22Rv1 (cell line): ENCODE measurements at regions not wholly inside any gene's neighbourhood (a gene's known extent, or its start where the extent isn't known, plus 50 kb on each side); places are given as distances from the start of the nearest gene placed in this dataset.

Source experiments
- ZFX ChIP-seq: fragments of 450-650 bp; IDR thresholded peaks from 2 replicates; pipeline ENCODE4 v1.6.1; 2017; ENCODE audit warnings: antibody characterized with exemption, borderline replicate concordance
- TF ChIP-seq, protein P1 (sequence below): fragments of 450-650 bp; IDR thresholded peaks from 2 replicates; pipeline ENCODE4 v1.5.1; 2017; ENCODE audit warnings: mild to moderate bottlenecking

DNA sequence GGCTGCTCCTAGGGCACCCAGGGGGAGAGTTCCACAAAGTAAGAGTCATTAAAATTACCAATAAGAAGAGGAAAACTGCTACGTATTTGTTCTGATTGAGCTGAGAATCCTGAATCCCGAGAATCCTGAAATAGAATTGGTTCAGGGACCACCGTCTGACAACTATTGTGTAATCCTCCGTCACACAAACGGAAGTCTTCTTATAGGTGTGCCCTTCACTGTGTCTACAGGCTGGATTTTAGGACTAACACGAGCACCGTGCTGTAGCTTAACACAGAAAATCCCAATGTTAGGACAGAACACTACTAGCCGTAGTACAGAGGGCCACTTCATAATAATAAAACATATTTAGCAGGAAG is 50.6 kb upstream of the RNF182 start:
- TF ChIP-seq, protein P1, sequence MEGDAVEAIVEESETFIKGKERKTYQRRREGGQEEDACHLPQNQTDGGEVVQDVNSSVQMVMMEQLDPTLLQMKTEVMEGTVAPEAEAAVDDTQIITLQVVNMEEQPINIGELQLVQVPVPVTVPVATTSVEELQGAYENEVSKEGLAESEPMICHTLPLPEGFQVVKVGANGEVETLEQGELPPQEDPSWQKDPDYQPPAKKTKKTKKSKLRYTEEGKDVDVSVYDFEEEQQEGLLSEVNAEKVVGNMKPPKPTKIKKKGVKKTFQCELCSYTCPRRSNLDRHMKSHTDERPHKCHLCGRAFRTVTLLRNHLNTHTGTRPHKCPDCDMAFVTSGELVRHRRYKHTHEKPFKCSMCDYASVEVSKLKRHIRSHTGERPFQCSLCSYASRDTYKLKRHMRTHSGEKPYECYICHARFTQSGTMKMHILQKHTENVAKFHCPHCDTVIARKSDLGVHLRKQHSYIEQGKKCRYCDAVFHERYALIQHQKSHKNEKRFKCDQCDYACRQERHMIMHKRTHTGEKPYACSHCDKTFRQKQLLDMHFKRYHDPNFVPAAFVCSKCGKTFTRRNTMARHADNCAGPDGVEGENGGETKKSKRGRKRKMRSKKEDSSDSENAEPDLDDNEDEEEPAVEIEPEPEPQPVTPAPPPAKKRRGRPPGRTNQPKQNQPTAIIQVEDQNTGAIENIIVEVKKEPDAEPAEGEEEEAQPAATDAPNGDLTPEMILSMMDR, result no peak
- no peak for TF ChIP-seq ZFX
